ENCODE measurements at regions not wholly inside any gene's neighbourhood (a gene's known extent, or its start where the extent isn't known, plus 50 kb on each side); places are given as distances from the start of the nearest gene placed in this dataset.
"Not testable (repeated sequence)": the region's sequence is repeated elsewhere in the genome, so short reads cannot be mapped to it uniquely, and the experiment has no call there.

DNA sequence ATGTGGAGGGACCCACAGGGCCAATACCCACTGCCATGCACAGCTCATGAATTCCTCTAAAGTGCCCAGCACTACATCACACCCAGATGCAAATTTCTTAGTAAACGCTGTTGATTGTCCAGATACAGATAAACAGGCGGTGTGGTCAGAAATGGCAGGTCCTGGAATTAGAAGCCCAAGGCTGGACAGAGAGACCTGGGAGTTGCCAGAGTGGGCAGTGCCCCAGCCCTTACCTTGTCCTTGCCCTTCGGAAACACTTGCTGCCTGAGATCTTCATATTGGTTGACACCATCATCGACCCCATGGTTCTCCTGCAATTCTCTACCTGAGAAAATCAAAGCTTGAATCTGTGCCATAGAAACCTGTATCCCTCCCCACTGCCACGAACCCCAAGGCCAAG lies 149.3 kb upstream of the ETV3 start:
- no peak for DNase-seq

DNA sequence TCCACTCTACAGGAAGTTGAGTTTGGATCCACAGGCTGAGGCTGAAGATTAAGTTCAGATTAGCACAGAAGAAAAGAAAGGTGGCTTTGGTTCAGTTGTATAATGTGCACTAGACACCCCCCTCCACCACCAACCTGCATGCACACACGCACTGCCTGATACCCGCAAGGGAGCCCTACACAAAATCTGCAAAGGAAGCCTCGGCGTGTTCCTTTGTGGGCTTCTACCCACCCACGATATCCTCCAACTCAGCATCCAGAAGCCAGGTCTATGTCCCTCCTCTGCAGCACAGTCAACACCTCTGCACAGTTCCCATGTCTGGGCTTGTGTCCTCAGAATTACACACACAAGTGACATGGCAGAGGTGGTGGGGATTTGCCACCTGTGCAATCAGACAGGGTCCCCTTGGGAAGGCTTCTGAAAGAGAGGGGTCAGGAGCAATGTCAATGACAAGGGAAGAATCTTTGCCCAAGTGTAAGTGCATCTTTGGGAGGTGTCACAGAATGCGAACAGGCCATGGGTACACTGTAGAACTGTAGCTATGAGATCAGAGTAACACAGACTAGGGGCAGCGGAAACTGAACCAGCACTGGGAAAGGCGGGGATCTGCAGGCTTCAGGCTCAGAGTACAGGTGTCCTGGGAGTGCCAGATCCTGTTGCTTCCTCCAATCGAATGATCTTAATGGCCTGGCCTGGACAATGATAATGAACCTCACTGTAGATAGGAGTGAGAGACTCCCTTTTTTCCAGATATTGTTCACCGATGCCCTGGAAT lies 148.6 kb upstream of the ETV3 start:
- DNase-seq = no peak

DNA sequence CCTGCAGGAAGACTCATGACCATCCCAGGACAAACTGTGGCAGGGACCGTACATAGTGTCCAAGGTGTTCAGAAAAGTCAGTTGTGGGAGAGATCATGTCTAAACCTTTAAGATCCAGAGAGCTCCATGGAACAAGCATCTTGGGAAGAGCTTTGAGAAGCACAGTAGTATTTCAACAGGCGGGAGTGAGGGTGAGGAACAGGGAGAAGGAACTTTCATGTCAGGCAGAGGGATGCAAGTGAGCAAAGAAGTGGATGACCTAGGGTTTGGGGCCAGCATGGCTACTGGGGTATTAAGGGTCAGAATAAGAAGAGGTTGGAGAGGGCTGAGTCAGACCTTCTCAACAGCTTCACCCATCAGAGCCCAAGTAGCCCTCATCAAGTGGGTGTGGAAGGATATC lies 147.9 kb upstream of the ETV3 start:
- DNase-seq = no peak

DNA sequence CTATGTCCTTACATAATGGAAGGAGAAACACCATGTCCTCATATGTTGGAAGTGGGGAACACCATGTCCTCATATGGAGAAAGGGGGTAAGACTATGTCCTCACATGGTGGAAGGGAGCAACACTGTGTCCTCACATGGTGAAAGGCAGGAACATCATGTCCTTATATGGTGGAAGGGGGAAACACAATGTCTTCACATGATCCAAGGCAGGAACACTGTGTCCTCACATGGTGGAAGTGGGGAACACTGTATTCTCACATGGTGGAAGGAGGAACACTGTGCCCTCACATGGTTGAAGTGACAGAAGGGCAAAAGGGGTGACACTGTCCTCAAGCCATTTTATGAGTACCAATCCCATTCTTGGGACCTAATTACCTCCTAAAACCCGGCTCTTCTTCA lies 146.3 kb upstream of the ETV3 start:
- no peak for DNase-seq

DNA sequence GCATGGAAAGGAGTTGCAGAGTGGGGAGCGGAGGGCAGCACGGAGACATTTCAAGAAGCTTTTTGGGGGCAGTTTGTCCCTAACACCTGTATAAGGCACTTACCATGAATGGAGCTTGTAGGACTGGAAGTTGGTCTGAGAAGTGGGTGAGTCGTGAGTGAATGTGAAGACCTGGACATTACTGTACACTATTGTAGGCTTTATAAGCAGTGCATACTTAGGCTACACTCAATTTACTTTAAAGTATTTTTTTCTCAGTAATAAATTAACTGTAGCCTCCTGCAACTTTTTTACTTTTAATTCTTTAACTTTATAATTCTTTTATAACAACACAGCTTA lies 141.6 kb upstream of the ETV3 start:
- DNase-seq = no peak

DNA sequence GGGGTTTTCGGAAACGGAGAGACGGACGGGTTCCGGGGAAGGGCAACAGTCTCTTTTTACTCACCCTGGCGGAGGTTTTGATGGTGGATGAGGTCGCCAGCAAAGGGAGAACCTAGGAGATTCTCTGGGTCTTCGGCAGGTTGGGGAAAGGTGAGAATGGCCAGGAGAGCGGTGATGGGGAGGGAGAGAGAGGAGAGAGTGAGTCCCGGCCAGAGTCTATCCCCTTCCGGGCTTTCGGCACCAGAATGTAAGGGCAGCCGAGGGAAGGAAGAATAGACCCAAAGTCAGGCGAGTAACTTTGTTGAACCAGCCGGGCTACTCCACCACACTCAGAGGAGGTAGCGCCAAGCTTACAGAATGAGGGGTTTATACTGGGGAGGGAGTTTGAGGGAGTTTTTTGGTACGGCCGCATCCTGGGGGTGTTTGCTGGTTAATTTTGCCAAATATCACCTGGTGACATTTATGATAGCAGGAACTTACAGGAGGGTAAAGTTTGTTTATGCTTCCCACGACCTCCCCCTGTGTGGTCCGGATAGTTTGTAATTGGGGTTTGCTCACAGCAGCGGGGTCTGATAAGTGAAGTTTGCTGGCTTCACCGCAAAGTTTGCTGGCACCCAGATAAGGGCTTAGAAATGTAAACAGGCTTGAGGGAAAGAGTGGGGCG lies 141.1 kb upstream of the ETV3 start:
- no peak for DNase-seq

DNA sequence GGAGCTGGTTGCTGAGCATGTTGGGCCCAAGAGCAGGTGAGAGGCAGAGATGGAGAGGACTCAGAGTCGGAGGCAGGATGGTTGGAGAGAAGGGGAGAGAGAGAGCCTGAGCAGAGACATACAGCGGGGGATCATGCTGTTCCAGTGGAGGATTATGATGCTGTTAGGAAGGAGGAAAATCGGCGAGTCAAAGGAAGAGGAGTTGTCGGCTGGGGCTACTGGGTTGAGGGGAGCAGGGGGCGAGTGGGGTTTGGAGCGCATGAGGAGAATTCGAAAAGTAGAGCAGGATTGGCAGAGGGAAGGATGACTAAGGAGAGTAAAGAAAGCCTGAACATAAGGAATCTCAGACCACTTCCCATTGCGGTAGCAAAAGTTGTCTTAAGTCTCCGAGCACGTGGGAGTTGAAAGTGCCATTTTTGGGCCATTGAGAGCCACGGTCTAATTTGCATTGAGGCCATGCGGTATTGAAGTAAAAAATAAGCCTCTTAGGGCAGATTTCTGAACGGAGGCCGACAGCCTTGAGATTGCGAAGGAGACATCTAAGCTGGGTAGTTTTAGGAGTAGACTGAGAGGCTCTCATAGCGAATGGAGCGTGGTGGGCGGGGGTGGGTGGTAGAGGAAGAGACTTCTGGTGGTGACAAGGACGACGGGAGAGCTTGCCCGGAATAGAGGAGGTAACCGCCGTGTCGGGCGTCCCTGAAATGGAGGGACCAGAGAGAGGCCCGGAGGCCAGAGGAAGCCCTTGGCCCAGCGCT lies 140.4 kb upstream of the ETV3 start:
- DNase-seq = no peak

DNA sequence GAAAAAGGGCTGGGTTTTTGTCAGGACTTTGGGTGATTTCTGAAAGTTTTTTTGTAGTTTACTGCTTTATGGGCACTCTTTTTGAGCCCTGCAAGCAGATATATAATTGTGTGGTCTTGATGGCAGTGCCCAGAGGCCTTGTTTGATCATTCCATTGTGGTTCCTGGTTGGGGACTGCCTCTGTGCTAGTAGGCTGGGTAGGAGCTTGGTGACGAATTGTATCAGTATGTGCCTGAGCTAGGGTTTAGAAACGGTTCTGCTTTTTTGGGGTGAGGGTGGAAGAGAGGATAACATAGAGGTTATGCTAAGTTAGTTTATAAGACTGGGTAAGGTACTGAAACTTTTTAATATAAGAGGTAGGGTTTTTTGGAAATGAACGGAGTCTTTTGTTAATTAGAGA lies 139.7 kb upstream of the ETV3 start:
- DNase-seq = no peak

DNA sequence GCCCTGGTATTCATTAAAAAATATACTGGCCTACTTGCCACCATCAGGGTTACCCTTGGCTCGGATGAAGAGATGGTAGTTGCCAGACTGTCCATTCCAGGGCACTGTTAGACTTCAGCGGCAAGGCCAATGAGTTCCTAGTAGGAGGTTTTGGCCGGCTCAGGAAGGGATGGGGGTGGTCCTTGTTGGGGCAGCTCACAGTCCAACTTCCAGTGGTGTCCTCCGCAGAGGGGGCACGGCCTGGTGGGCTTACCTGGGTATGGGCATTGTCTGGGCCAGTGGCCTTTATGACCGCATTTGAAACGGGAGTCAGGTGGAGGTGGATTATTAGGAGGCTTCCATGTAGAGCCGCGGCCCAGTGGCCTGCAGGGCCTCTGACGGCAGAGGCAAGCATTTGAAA lies 139.1 kb upstream of the ETV3 start:
- no peak for DNase-seq

DNA sequence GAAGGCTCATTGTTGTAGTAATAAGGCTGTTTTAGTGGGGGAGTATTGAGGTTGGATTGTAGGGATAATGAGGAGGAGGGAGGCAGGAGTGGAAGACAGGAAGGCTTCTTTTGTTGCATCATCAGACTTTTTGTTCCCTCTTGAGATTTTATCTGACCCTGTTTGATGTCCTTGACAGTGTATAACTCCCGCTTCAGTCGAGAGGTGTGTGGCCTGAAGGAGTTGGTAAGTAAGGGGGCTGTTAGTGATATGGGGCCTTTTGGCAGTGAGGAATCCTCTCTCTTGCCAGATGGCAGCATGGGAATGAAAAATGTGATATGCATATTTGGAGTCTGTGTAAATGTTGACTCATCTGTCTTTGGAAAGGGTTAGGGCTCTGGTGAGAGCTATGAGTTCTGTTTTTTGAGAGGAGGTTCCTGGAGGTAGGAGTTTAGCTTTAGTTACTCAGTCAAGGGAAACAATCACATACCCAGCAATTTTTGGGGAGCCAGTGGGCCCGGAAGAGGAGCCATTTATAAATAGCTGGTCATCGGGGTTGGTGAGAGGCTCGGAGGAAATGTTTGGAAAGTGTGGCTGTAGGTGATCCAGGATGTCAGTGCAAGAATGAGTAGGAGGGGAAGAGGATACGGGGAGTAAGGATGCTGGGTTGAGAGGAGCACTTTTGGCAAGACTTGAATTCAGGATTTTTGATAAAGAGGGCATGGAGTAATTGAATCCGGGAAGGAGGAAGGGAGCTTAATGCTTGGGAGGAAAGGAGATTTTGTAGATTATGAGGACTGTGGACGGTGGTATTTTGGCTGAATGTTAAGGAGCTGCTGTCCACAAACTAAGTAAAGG lies 136.7 kb upstream of the ETV3 start:
- DNase-seq = no peak

DNA sequence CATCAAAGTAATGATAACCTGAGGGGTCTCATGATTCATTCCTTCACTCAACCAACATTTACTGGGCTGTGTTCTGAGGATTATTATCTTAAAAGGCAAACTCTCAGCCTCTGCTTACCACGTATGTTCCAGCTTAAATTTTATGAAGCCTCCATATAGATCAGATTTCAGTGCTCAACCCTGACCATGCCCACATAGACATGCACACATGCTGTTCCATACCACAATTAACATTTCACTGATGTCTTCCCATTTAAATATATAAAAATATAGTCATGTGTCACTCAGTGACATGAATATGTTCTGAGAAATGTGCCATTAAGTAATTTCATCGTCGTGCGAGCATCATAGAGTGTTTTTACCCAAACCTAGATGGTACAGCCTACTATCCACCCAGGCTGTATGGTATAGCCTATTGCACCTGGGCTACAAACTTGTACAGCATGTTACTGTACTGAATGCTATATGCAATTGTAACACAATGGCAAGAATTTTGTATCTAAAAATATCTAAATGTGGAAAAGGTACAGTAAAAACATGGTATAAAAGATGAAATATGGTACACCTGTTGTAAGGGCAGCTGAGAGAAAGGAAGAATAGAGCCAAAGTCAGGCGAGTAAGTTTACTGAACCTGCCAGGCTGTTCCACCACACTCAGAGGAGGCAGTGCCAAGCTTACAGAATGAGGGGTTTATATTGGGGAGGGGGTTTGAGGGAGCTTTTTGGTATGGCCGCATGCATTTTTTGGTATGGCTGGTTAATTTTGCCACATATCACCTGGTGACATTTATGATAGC lies 134.7 kb upstream of the ETV3 start:
- DNase-seq = no peak

DNA sequence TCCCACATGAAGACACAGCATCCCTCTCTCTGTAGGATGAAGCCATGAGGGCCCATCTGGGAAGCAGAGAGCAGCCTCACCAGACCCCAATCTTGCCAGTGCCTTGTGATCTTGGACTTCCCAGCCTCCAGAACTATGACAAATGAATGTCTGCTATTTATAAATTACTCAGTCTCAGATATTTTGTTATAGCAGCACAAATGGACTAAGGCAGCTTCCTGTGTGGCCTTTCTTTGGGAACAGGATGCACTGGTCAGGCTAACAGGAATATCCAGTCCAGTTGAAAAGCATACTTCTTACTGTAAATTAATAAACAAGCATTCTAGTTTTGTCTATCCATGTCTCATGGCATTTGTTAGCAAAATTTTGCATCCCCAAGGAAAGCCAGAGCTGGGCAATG lies 134.1 kb upstream of the ETV3 start:
- no peak for DNase-seq

DNA sequence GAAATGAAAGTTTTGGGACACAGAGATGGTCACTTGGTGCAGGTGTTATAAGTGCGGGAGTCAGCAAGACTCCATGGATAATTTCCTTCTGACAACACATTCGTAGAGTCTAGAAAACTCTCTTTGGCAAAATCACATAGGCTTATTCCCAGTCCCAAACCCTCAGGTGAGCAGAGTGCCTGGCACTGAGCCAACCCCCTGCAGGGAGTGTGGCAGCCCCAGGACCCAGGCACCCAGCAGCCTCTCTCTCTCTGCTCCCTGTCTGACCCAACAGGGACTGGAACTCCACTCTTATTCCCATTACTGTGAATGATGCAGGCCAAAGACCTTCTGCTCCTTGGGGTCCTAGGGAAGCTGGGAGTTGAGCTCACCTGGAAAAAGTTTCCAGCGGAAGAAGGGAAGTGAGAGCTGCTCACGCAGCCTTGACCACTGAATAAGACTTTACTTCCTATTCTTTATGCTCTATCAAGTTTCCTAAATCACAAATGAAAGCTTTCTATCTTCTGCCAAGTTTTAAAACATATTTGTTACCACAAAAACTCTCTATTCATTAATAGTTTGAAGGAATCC lies 132.6 kb upstream of the ETV3 start:
- DNase-seq = no peak

DNA sequence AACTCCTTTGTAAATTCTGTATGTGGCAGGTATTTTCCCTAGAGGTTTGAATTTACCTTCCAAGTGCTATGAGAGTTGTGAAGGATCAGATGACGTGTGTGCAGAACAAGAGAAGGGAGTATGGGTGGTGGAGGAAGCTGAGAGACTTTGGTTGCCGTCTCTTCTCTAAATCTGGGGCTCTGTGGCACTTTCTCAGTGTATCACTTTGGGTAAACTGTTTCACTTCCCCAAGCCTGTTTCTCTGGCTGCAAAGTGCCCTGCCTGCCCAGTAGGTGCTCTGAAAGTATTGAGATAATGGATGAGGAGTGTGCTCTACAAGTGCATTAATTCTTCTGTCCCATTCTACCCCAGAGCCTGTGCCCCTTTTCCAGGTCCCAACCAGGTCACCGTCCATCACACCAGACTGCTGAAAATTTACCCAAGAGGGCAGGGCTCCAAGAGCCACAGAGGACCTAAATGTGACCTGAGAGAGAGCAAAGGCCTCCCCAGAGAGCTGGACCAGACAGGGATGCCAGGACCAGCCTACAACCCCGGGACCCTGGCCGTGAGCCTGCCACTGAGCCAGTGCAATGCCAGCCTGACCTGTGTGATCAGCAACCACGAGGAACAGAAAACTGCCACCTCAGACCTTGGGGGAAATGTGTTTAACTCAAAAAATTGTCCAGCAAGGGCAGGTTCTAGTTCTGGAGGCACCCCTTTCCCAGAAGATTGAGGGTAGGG lies 131.6 kb upstream of the ETV3 start:
- no peak for DNase-seq

DNA sequence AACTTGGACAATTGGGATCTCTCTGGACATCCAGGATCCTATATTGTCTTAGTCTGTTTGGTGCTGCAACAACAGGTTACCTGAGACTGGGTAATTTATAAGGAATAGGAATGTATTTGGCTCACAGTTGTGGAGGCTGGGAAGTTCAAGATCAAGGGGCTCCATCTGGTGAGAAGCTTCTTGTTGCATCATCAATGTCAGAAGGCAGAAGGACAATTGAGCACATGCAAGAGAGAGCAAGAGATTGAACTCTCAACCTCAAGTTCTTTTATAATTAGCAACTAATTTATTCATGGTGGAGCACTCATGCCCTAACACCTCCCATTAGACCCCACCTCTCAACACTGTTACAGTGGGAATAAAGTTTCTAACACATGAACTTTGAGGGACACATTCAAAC lies 124.7 kb upstream of the ETV3 start:
- DNase-seq = no peak

DNA sequence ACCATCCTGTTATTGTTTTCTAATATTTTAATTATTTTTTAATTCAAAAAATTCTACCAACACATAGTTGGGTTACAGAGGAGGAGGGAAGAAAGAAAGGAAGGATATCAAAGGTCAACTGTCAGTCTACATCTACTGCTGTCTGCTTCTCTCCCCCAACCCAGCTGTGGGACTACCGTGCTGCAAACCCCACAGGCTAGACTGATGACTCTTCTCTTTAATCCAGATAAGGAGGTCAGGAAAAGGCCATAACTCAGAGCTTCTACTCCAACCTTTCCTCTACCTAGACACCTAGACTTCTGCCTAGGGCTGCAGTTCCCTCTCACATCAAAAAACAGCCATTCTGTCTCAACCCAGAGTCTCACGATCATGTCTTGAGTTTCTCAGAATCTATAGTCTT lies 124.2 kb upstream of the ETV3 start:
- DNase-seq = no peak

DNA sequence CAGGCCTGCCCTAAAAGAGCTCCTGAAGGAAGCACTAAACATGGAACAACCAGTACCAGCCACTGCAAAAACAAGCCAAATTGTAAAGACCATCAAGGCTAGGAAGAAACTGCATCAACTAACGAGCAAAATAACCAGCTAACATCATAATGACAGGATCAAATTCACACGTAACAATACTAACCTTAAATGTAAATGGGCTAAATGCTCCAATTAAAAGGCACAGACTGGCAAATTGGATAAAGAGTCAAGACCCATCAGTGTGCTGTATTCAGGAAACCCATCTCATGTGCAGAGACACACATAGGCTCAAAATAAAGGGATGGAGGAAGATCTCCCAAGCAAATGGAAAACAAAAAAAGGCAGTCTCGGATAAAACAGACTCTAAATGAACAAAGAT lies 117.7 kb upstream of the ETV3 start:
- not testable (repeated sequence) for DNase-seq

DNA sequence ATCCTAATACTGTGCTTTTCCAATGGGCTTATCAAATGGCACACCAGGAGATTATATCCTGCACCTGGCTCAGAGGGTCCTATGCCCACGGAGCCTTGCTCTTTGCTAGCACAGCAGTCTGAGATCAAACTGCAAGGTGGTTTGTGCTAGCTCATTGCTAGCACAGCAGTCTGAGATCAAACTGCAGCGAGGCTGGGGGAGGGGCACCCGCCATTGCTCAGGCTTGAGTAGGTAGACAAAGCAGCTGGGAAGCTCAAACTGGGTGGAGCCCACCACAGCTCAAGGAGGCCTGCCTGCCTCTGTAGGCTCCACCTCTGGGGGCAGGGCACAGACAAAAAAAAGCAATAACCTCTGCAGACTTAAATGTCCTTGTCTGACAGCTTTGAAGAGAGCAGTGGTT lies 116.0 kb upstream of the ETV3 start:
- not testable (repeated sequence) for DNase-seq

DNA sequence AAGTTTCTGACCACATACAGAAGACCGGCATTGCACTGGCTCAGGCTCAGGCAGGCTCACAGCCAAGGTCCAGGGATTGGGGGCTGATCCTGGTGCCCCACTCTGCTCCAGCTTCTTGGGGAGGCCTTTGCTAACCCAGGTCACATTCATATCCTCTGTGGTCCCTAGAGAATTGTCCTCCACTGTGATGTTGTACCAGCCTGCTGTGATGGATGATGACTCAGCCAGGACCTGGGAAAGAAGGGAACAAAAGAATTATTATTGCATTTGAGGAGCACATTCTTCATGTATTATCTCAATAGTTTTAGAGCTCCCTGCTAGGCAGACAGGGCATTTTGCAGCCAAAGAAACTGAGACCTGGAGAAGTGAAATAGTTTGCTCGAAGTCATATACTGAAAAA lies 114.3 kb upstream of the ETV3 start:
- DNase-seq = no peak

DNA sequence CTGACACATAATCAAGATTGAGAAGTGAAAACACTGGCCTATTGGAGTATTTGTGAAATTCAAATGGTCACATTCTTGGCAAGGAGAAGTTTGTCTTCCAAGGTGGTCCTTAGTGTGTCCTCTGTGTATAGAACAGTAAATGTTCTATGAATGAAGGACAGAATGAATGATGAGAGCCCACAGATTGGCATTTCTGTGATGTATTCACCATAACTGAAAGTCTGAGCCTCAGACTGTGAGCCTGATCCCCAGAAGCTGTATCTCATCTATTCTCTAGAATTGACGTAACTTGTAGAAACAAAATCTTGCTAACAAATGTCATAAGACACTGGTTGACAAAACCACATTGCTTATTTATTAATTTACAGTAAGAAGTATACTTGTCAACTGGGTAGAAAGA lies 111.5 kb upstream of the ETV3 start:
- no peak for DNase-seq

DNA sequence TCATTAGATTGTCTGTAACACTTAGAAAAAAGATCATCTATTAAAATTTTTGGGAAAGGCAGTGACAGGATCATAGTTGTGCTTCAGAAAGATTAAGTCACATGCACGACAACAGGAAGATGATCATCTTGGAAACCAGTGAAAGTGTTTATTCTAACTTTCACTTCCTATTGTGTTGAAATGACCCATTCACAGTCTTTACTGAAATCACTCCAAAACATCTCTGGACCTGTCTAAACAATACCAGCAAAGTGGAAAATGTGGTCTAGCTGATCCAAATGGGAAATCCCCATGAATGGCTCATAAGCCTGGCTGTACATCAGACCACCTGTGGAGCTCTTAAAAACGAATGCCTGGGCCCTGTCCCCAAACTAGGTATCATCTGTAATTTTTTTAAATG lies 111.1 kb upstream of the ETV3 start:
- DNase-seq = no peak

DNA sequence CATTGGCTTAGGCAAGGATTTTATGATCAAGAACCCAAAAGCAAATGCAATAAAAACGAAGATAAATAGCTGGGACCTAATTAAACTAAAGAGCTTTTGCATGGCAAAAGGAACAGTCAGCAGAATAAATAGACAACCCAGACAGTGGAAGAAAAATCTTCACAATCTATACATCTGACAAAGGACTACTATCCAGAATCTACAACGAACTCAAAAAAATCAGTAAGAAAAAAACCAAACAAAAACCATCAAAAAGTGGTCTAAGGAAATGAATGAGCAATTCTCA lies 109.5 kb upstream of the ETV3 start:
- DNase-seq = not testable (repeated sequence)
